MM.1S (cell line): ENCODE measurements at regions not wholly inside any gene's neighbourhood (a gene's known extent, or its start where the extent isn't known, plus 50 kb on each side); places are given as distances from the start of the nearest gene placed in this dataset.

Source experiments
- EZH2 ChIP-seq: fragments of 300-600 bp; sonication (generic); optimal IDR thresholded peaks from 2 replicates; pipeline ENCODE3; 2017; ENCODE audit warnings: low read depth, mild to moderate bottlenecking, antibody characterized with exemption, low read length, mixed read lengths
- EZH2phosphoT487 ChIP-seq: fragments of 300-600 bp; sonication (generic); IDR thresholded peaks from 2 replicates; pipeline ENCODE4 v1.6.1; 2018; ENCODE audit warnings: antibody characterized with exemption, low read length
- TF ChIP-seq, protein P1 (sequence below): fragments of 300-600 bp; sonication (generic); IDR thresholded peaks from 2 replicates; pipeline ENCODE4 v1.5.1; 2016; ENCODE audit warnings: antibody characterized with exemption, low read length, mixed read lengths

DNA sequence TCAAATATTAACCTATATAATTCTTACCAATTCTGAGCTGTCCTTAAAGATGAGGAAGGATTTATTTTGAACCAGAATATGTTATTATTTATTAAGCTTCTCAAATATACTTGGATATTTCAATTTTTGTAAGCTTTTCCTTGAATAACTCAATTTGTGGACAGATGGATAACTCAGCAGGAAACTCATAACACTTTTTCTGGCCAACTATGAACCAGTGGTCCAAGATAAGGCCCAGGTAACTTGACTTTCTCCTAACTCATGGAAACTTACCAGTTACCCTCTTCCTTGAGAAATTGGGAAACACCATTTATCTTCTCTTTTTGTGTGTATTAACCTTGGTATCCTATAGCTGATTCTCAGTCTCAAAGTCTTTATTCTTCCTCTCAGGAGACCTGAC, 427.5 kb upstream of the SYNCRIP start:
- TF ChIP-seq, protein P1, sequence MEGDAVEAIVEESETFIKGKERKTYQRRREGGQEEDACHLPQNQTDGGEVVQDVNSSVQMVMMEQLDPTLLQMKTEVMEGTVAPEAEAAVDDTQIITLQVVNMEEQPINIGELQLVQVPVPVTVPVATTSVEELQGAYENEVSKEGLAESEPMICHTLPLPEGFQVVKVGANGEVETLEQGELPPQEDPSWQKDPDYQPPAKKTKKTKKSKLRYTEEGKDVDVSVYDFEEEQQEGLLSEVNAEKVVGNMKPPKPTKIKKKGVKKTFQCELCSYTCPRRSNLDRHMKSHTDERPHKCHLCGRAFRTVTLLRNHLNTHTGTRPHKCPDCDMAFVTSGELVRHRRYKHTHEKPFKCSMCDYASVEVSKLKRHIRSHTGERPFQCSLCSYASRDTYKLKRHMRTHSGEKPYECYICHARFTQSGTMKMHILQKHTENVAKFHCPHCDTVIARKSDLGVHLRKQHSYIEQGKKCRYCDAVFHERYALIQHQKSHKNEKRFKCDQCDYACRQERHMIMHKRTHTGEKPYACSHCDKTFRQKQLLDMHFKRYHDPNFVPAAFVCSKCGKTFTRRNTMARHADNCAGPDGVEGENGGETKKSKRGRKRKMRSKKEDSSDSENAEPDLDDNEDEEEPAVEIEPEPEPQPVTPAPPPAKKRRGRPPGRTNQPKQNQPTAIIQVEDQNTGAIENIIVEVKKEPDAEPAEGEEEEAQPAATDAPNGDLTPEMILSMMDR: no peak
- TF ChIP-seq EZH2: no peak
- no peak for TF ChIP-seq EZH2phosphoT487
